ENCODE measurements at regions not wholly inside any gene's neighbourhood (a gene's known extent, or its start where the extent isn't known, plus 50 kb on each side); places are given as distances from the start of the nearest gene placed in this dataset.

DNA sequence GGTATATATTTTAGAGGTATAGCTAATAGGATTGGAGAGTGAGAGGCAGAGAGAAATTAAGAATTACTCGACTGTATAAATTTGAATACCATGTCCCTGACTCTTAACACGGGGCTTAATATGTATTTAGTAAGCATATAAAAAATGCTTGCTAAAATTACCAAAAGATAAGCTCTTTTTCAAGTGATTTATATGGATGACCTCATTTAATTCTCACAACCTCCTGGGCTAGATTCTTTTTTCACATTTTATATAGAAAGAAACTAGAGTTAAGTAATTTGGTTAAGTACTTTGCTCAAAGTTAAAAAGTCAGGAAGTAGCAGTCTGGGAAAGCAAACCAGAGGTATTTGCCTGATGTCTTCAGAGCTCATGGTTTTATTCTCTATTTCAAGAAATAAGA, 963.5 kb upstream of the SOX9 start:
- Histone ChIP-seq H3K36me3 (ENCODE audit: control insufficient read depth in 2 of 2, extremely low read depth in 1 of 2, insufficient read depth in 2 of 2, low read length in 2 of 2) (no peaks in the 10 kb centered on the region), H3K9me3 (replicated peaks; ENCODE audit: control insufficient read depth, insufficient read depth, low read length) (peaks cover 6% of the 10 kb centered on the region), H4K20me1 (replicated peaks; ENCODE audit: control insufficient read depth, extremely low read depth, insufficient read depth, low read length) (no peaks in the 10 kb centered on the region), H3K4me2 (ENCODE audit: insufficient read depth, low read length) (no peak overlapping the region), H3K4me1 (ENCODE audit: control insufficient read depth, extremely low read depth, insufficient read depth, low read length) (no peaks in the 10 kb centered on the region), H3K4me3 (replicated peaks in 1 of 3; ENCODE audit: insufficient read depth in 1 of 3, low read depth in 1 of 3, low read length in 3 of 3) (no peak overlapping the region), H3K27me3 (ENCODE audit: control insufficient read depth in 2 of 2, insufficient read depth in 2 of 2, low read length in 2 of 2) (no peaks in the 10 kb centered on the region), H2AFZ (ENCODE audit: low read depth, low read length) (no peak overlapping the region), H3K9me1 (replicated peaks; ENCODE audit: control insufficient read depth, extremely low read depth, insufficient read depth, low read length) (no peaks in the 10 kb centered on the region), H3K27ac (ENCODE audit: insufficient read depth, low read depth, low read length) (no peak overlapping the region), H3K79me2 (ENCODE audit: control insufficient read depth, insufficient read depth, low read length) (no peaks in the 10 kb centered on the region), H3K9ac (replicated peaks; ENCODE audit: extremely low read depth, insufficient read depth, low read length) (no peak overlapping the region)
- CTCF ChIA-PET: interaction anchor here (0.6 kb wide), 1 partner anchor 258 kb away, joined by 3 read pairs; no protein-coding TSS in a partner anchor
- FAIRE-seq: no peak
- no peak for DNase-seq (ENCODE audit: low read depth, low spot score)
- no TSS peak for BruUV-seq (replicated peaks)
- TF ChIP-seq MAX (IDR thresholded peaks at IDR 0.05; ENCODE audit: insufficient read depth, insufficient read length) (no peak), EZH2 (IDR thresholded peaks at IDR 0.05; ENCODE audit: borderline replicate concordance, low read depth, low read length, severe bottlenecking) (no peak), GATA2 (IDR thresholded peaks at IDR 0.05; ENCODE audit: insufficient read depth, insufficient read length, low read depth, low read length) (no peak), MYC (IDR thresholded peaks at IDR 0.05; ENCODE audit: low read depth, low read length) (no peak), POLR2A (IDR thresholded peaks at IDR 0.05; ENCODE audit: low read depth, low read length) (no peak), FOS (IDR thresholded peaks at IDR 0.05; ENCODE audit: borderline replicate concordance, insufficient read depth, low read length) (no peak), POLR2AphosphoS5 (IDR thresholded peaks at IDR 0.05; ENCODE audit: insufficient read depth, low read depth, low read length) (no peak), JUN (IDR thresholded peaks at IDR 0.05; ENCODE audit: borderline replicate concordance, insufficient read depth, insufficient read length, low read depth) (no peak)
- TF ChIP-seq, protein P1, sequence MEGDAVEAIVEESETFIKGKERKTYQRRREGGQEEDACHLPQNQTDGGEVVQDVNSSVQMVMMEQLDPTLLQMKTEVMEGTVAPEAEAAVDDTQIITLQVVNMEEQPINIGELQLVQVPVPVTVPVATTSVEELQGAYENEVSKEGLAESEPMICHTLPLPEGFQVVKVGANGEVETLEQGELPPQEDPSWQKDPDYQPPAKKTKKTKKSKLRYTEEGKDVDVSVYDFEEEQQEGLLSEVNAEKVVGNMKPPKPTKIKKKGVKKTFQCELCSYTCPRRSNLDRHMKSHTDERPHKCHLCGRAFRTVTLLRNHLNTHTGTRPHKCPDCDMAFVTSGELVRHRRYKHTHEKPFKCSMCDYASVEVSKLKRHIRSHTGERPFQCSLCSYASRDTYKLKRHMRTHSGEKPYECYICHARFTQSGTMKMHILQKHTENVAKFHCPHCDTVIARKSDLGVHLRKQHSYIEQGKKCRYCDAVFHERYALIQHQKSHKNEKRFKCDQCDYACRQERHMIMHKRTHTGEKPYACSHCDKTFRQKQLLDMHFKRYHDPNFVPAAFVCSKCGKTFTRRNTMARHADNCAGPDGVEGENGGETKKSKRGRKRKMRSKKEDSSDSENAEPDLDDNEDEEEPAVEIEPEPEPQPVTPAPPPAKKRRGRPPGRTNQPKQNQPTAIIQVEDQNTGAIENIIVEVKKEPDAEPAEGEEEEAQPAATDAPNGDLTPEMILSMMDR (IDR thresholded peaks at IDR 0.05; ENCODE audit: extremely low read depth in 1 of 2, insufficient read depth in 1 of 2, low read depth in 1 of 2, low read length in 2 of 2): no peak
- dilution Hi-C loops (cut with MboI; ENCODE audit: extremely low pct_ligation_motif_present, low sequenced_read_pairs) (no loop called here), intact Hi-C loops (cut with micrococcal nuclease) (no loop called here)
- POLR2A ChIA-PET: no interaction called here

All from endothelial cell of umbilical vein (primary cell).